GM12873 (cell line): ENCODE measurements at regions not wholly inside any gene's neighbourhood (a gene's known extent, or its start where the extent isn't known, plus 50 kb on each side); places are given as distances from the start of the nearest gene placed in this dataset.

Experiments used
- TF ChIP-seq, protein P1 (sequence below): IDR thresholded peaks from 2 replicates; pipeline ENCODE4 v1.5.1; 2012; ENCODE audit warnings: low read depth, mild to moderate bottlenecking, moderate library complexity, low read length, control low read depth; ENCODE audit not compliant: insufficient read depth; ENCODE audit errors: missing control alignments

GRCh38 chr5:178808886-178809285, 50.9 kb upstream of the ZNF354B start:
- TF ChIP-seq, protein P1, sequence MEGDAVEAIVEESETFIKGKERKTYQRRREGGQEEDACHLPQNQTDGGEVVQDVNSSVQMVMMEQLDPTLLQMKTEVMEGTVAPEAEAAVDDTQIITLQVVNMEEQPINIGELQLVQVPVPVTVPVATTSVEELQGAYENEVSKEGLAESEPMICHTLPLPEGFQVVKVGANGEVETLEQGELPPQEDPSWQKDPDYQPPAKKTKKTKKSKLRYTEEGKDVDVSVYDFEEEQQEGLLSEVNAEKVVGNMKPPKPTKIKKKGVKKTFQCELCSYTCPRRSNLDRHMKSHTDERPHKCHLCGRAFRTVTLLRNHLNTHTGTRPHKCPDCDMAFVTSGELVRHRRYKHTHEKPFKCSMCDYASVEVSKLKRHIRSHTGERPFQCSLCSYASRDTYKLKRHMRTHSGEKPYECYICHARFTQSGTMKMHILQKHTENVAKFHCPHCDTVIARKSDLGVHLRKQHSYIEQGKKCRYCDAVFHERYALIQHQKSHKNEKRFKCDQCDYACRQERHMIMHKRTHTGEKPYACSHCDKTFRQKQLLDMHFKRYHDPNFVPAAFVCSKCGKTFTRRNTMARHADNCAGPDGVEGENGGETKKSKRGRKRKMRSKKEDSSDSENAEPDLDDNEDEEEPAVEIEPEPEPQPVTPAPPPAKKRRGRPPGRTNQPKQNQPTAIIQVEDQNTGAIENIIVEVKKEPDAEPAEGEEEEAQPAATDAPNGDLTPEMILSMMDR: no peak

- TF ChIP-seq, protein P1: no peak
Measured at GRCh38 chr5:178801021-178801420, 58.7 kb upstream of the ZNF354B start.

GRCh38 chr5:178797546-178798440, 62.0 kb upstream of the ZNF354B start:
- TF ChIP-seq, protein P1: no peak

GRCh38 chr5:178797101-178797521, 62.6 kb upstream of the ZNF354B start:
- TF ChIP-seq, protein P1: no peak

DNA sequence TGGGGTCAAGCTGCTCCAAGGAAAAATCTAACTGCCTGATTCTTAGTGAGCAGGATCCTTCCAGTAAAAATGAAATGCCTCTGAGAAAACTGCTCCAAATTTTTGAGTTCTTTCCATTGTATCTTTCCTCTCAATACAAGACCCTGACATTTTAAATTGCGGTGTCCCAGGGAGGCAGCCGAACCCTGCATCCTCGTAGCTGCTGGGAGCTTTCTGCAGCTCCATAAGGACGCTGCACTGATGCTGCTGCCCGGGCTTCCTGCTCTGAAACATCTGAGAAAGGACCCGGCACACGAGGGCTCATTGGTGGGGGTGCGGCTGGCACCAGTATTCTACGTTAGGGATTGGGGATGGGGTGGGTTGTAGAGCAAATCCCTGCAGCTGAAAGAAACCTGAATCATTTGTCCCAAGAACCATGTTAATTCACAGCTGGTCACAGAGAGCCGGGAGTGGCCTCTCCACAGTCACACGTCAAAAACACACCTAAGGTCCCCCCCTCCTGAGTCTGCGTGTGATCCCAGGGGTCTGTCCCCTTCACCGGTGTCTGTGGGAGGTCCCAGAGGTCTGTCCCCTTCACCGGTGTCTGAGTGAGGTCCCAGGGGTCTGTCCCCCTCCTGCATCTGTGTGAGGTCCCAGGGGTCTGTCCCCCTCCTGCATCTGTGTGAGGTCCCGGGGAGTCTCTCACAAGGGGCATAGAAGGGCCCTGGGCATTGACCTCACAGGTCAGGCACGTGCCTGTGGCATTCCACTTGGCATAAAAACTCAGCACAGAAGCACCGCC, 63.4 kb upstream of the ZNF354B start:
- TF ChIP-seq, protein P1: no peak

- TF ChIP-seq, protein P1: no peak
Measured at GRCh38 chr5:178794433-178794832, 64.0 kb upstream of the ZNF354A start.

DNA sequence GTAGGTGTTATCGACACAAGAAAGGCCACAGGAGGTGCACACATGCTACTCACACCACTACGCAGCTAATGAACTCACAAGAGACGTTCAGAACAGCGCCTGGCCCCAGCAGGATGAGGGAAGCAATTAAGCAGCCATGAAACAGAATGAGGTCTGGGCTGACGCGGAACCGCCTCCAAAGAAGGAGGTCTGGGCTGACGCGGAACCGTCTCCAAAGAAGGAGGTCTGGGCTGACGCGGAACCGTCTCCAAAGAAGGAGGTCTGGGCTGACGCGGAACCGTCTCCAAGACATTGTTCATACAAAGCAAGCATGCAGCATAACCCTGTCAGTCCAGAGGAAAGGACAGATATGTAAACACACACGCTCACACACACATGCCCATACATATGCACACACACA, 63.2 kb upstream of the ZNF354A start:
- TF ChIP-seq, protein P1: no peak
